ENCODE measurements at regions not wholly inside any gene's neighbourhood (a gene's known extent, or its start where the extent isn't known, plus 50 kb on each side); places are given as distances from the start of the nearest gene placed in this dataset.

GRCh38 chr13:75920536-75920935, 284.4 kb downstream of the LMO7 start:
- TF ChIP-seq POLR2A (IDR thresholded peaks at IDR 0.05) (no peak), CTCF (IDR thresholded peaks at IDR 0.05) (no peak)
- DNase-seq: no peak
- Histone ChIP-seq H3K4me3 (no peak overlapping the region), H3K4me1 (no peaks in the 10 kb centered on the region), H3K27ac (no peak overlapping the region), H3K36me3 (no peaks in the 10 kb centered on the region), H3K27me3 (no peaks in the 10 kb centered on the region), H3K9me3 (no peaks in the 10 kb centered on the region)

GRCh38 chr13:75919660-75920199, 283.6 kb downstream of the LMO7 start:
- no peak for TF ChIP-seq CTCF (IDR thresholded peaks at IDR 0.05)
- TF ChIP-seq POLR2A (IDR thresholded peaks at IDR 0.05): no peak
- H3K4me3 ChIP-seq: no peak overlapping the region
- DNase-seq: no peak

GRCh38 chr13:75915066-75915465, 278.9 kb downstream of the LMO7 start:
- Histone ChIP-seq H3K27ac (no peak overlapping the region), H3K4me1 (no peaks in the 10 kb centered on the region), H3K4me3 (no peak overlapping the region), H3K27me3 (no peaks in the 10 kb centered on the region), H3K9me3 (no peaks in the 10 kb centered on the region), H3K36me3 (no peaks in the 10 kb centered on the region)
- DNase-seq: no peak
- TF ChIP-seq POLR2A (IDR thresholded peaks at IDR 0.05): no peak
- TF ChIP-seq CTCF (IDR thresholded peaks at IDR 0.05): no peak

More at GRCh38 chr13:75919660-75920199, 283.6 kb downstream of the LMO7 start:
- Histone ChIP-seq H3K9me3 (no peaks in the 10 kb centered on the region), H3K27ac (no peak overlapping the region), H3K4me1 (no peaks in the 10 kb centered on the region), H3K27me3 (no peaks in the 10 kb centered on the region), H3K36me3 (no peaks in the 10 kb centered on the region)

GRCh38 chr13:75913925-75914324, 277.8 kb downstream of the LMO7 start:
- no peak for TF ChIP-seq CTCF (IDR thresholded peaks at IDR 0.05)
- TF ChIP-seq POLR2A (IDR thresholded peaks at IDR 0.05): no peak
- H3K36me3 ChIP-seq: no peaks in the 10 kb centered on the region
- H3K9me3 ChIP-seq: no peaks in the 10 kb centered on the region
- no peak overlapping the region for H3K27ac ChIP-seq
- H3K27me3 ChIP-seq: no peaks in the 10 kb centered on the region
- no peak overlapping the region for H3K4me3 ChIP-seq
- DNase-seq: no peak
- H3K4me1 ChIP-seq: no peaks in the 10 kb centered on the region

- H3K27ac ChIP-seq: no peak overlapping the region
- no peak for TF ChIP-seq CTCF (IDR thresholded peaks at IDR 0.05)
- DNase-seq: no peak
Measured at GRCh38 chr13:75910591-75910990, 274.5 kb downstream of the LMO7 start.

More at GRCh38 chr13:75910591-75910990, 274.5 kb downstream of the LMO7 start:
- H3K9me3 ChIP-seq: no peaks in the 10 kb centered on the region
- H3K4me3 ChIP-seq: no peak overlapping the region
- no peaks in the 10 kb centered on the region for H3K27me3 ChIP-seq
- H3K36me3 ChIP-seq: no peaks in the 10 kb centered on the region
- H3K4me1 ChIP-seq: no peaks in the 10 kb centered on the region

Small RNA genes lying in the stretch of these regions (small RNA-seq; reads per million reads assigned to genes)
- 0 reads per million in 2 donors for gene RN7SL571P

All from Peyer's patch (tissue), 4 donors.